NCI-H524 (cell line): ENCODE measurements at regions not wholly inside any gene's neighbourhood (a gene's known extent, or its start where the extent isn't known, plus 50 kb on each side); places are given as distances from the start of the nearest gene placed in this dataset.
"Not testable (repeated sequence)": the region's sequence is repeated elsewhere in the genome, so short reads cannot be mapped to it uniquely, and the experiment has no call there.

Experiments used
- DNase-seq, 2 experiments: peaks; one replicate each; lab custom pipeline; 2025; lab: John Stamatoyannopoulos, UW

- DNase-seq, result no peak
Measured at GRCh38 chrX:39401483-39402110, 600.3 kb downstream of the MID1IP1 start.

GRCh38 chrX:39402158-39402557 lies 600.9 kb downstream of the MID1IP1 start:
- DNase-seq, result no peak

GRCh38 chrX:39406799-39407198 lies 605.5 kb downstream of the MID1IP1 start:
- no peak for DNase-seq

- peak in 1 of 2 experiments; percentile 33 for DNase-seq
Measured at GRCh38 chrX:39409246-39409917, 608.1 kb downstream of the MID1IP1 start.

- no peak for DNase-seq
Measured at GRCh38 chrX:39414290-39414854, 613.1 kb downstream of the MID1IP1 start.

- DNase-seq, result peak in 1 of 2 experiments; percentile 8
Measured at GRCh38 chrX:39416547-39417260, 615.4 kb downstream of the MID1IP1 start.

- DNase-seq, result no peak
Measured at GRCh38 chrX:39418254-39418704, 617.0 kb downstream of the MID1IP1 start.

- DNase-seq, result no peak
Measured at GRCh38 chrX:39418731-39419638, 617.7 kb downstream of the MID1IP1 start.

- no peak for DNase-seq
Measured at GRCh38 chrX:39421006-39421405, 619.7 kb downstream of the MID1IP1 start.

- no peak for DNase-seq
Measured at GRCh38 chrX:39425124-39425806, 624.0 kb downstream of the MID1IP1 start.

- DNase-seq, result no peak
Measured at GRCh38 chrX:39426101-39426500, 624.8 kb downstream of the MID1IP1 start.

- DNase-seq, result no peak
Measured at GRCh38 chrX:39427492-39427891, 626.2 kb downstream of the MID1IP1 start.

- no peak for DNase-seq
Measured at GRCh38 chrX:39427906-39428305, 626.6 kb downstream of the MID1IP1 start.

GRCh38 chrX:39430551-39430950 lies 629.3 kb downstream of the MID1IP1 start:
- no peak for DNase-seq

- DNase-seq, result no peak
Measured at GRCh38 chrX:39431893-39432292, 630.6 kb downstream of the MID1IP1 start.

GRCh38 chrX:39434671-39435070 lies 633.4 kb downstream of the MID1IP1 start:
- DNase-seq, result not testable (repeated sequence)

- DNase-seq, result not testable (repeated sequence)
Measured at GRCh38 chrX:39436538-39436937, 635.3 kb downstream of the MID1IP1 start.

- DNase-seq, result no peak
Measured at GRCh38 chrX:39437670-39438441, 636.6 kb downstream of the MID1IP1 start.

- peak in 1 of 2 experiments; percentile 51 for DNase-seq
Measured at GRCh38 chrX:39438603-39439602, 637.6 kb downstream of the MID1IP1 start.
